B cell (primary cell): ENCODE measurements at regions not wholly inside any gene's neighbourhood (a gene's known extent, or its start where the extent isn't known, plus 50 kb on each side); places are given as distances from the start of the nearest gene placed in this dataset.

ENCODE experiments used
- ATAC-seq: fragments of 200-7000 bp; cut with Tn5 transposase; one replicate; pipeline ENCODE4 v1.10.0; 2021; ENCODE audit warnings: low read depth, mild to moderate bottlenecking, moderate number of reproducible peaks, moderate library complexity
- CTCF ChIA-PET: fragments of 350-600 bp; sonication (Branson Sonifier 250); formaldehyde crosslinking; loops from one replicate; lab custom pipeline; 2021; ENCODE audit warnings: antibody characterized with exemption, inconsistent platforms; lab: Charles Lee
- POLR2A ChIA-PET: fragments of 350-600 bp; sonication (Branson Sonifier 250); formaldehyde crosslinking; loops from one replicate; lab custom pipeline; 2021; ENCODE audit warnings: antibody characterized with exemption; lab: Charles Lee
- DNase-seq: peaks from one replicate; pipeline ENCODE4 v3.0.0; 2013
- H2AFZ ChIP-seq: 2 replicates; pipeline ENCODE4 v1.6.1; 2012; ENCODE audit warnings: mild to moderate bottlenecking, low read depth, low read length; ENCODE audit not compliant: insufficient read depth, poor library complexity, severe bottlenecking
- H3K27ac ChIP-seq, 2 donors: 1 replicate in 1 of 2; 2 replicates in 1 of 2; pipeline ENCODE4 v1.5.1; 2012 to 2013; ENCODE audit warnings: low read length in 2 of 2, mild to moderate bottlenecking in 2 of 2, moderate library complexity in 1 of 2
- H3K27me3 ChIP-seq, 4 experiments: fragments of 200-600 bp in 1 of 4; sonication (generic) in 1 of 4; replicated peaks in 1 of 4; 1 replicate in 2 of 4; 2 replicates in 2 of 4; pipeline versions ENCODE4 v1.6.1 to v1.7.0; 2013 to 2016; ENCODE audit warnings: low read length in 3 of 4, mild to moderate bottlenecking in 2 of 4, mixed read lengths in 1 of 4, moderate library complexity in 1 of 4; ENCODE audit not compliant: insufficient read depth in 4 of 4, control insufficient read depth in 3 of 4; ENCODE audit errors: control extremely low read depth in 1 of 4
- H3K36me3 ChIP-seq, 2 experiments: replicated peaks in 1 of 2; 1 replicate in 1 of 2; 2 replicates in 1 of 2; pipeline versions ENCODE4 v1.6.1 to v1.7.1; 2013; ENCODE audit warnings: low read length in 1 of 2; ENCODE audit not compliant: insufficient read depth in 2 of 2, control insufficient read depth in 1 of 2; ENCODE audit errors: control extremely low read depth in 1 of 2, extremely low read depth in 1 of 2
- H3K4me1 ChIP-seq, 2 donors: fragments of 200-600 bp in 1 of 2; sonication (generic) in 1 of 2; 1 replicate in 1 of 2; 2 replicates in 1 of 2; pipeline versions ENCODE4 v1.5.1 to v1.6.1; 2013 to 2017; ENCODE audit warnings: low read length in 2 of 2; ENCODE audit not compliant: control insufficient read depth in 2 of 2, insufficient read depth in 2 of 2
- H3K4me2 ChIP-seq: replicated peaks from 2 replicates; pipeline ENCODE3; 2012; ENCODE audit warnings: mild to moderate bottlenecking, low read depth, low read length; ENCODE audit not compliant: poor library complexity, severe bottlenecking
- H3K4me3 ChIP-seq, 5 experiments: fragments of 200-600 bp in 1 of 5; sonication (generic) in 1 of 5; 1 replicate in 3 of 5; 2 replicates in 2 of 5; pipeline versions ENCODE4 v1.5.1 to v1.7.0; 2011 to 2016; ENCODE audit warnings: low read length in 4 of 5, mild to moderate bottlenecking in 4 of 5, low read depth in 2 of 5, control low read depth in 1 of 5, moderate library complexity in 1 of 5; ENCODE audit not compliant: insufficient read depth in 1 of 5; ENCODE audit errors: control extremely low read depth in 1 of 5, extremely low read depth in 1 of 5
- H3K79me2 ChIP-seq: fragments of 200-600 bp; sonication (generic); one replicate; pipeline ENCODE4 v1.6.0; 2016; ENCODE audit warnings: low read length; ENCODE audit not compliant: control insufficient read depth, insufficient read depth
- H3K9ac ChIP-seq: fragments of 200-600 bp; sonication (generic); 2 replicates; pipeline ENCODE4 v1.6.1; 2017; ENCODE audit warnings: mild to moderate bottlenecking, low read length, moderate library complexity
- H3K9me3 ChIP-seq, 3 donors: one replicate each; pipeline versions ENCODE4 v1.6.1 to v1.7.1; 2013; ENCODE audit warnings: low read length in 2 of 3; ENCODE audit not compliant: control insufficient read depth in 2 of 3, insufficient read depth in 1 of 3; ENCODE audit errors: control extremely low read depth in 1 of 3
- H4K20me1 ChIP-seq: 2 replicates; pipeline ENCODE4 v1.6.0; 2012; ENCODE audit warnings: mild to moderate bottlenecking, low read length; ENCODE audit not compliant: insufficient read depth, control insufficient read depth, poor library complexity, severe bottlenecking
- H3K27ac Mint-ChIP-seq: one replicate; pipeline ENCODE4 v1.8.0; 2021; ENCODE audit warnings: mixed read lengths
- H3K27me3 Mint-ChIP-seq: one replicate; pipeline ENCODE4 v1.8.0; 2021; ENCODE audit warnings: mixed read lengths
- H3K4me1 Mint-ChIP-seq: one replicate; pipeline ENCODE4 v1.8.0; 2021; ENCODE audit warnings: mixed read lengths
- H3K4me3 Mint-ChIP-seq: one replicate; pipeline ENCODE4 v1.8.0; 2021; ENCODE audit warnings: mixed read lengths
- H3K9me3 Mint-ChIP-seq: one replicate; pipeline ENCODE4 v1.8.0; 2022; ENCODE audit warnings: mixed read lengths; ENCODE audit not compliant: insufficient read depth
- EZH2 ChIP-seq: IDR thresholded peaks from 2 replicates; pipeline ENCODE4 v1.6.1; 2012; ENCODE audit warnings: borderline replicate concordance, low read depth, mild to moderate bottlenecking, moderate library complexity, low read length; ENCODE audit not compliant: insufficient read depth, poor library complexity, severe bottlenecking
- WGBS: methylation state at CpG from one replicate; pipeline ENCODE4 v1.1.5; 2013; ENCODE audit warnings: missing lambda C conversion rate; ENCODE audit not compliant: insufficient coverage; 5-methylcytosine and 5-hydroxymethylcytosine counted together
- intact Hi-C: fragments of 100-400 bp; cut with micrococcal nuclease; formaldehyde crosslinking; loops from one replicate; pipeline ENCODE4 v1.10.0; 2022
- TF ChIP-seq, protein P1 (sequence below): fragments of 200-600 bp; IDR thresholded peaks from one replicate; pipeline ENCODE4 v1.8.0; 2022; ENCODE audit warnings: antibody characterized with exemption, mild to moderate bottlenecking

DNA sequence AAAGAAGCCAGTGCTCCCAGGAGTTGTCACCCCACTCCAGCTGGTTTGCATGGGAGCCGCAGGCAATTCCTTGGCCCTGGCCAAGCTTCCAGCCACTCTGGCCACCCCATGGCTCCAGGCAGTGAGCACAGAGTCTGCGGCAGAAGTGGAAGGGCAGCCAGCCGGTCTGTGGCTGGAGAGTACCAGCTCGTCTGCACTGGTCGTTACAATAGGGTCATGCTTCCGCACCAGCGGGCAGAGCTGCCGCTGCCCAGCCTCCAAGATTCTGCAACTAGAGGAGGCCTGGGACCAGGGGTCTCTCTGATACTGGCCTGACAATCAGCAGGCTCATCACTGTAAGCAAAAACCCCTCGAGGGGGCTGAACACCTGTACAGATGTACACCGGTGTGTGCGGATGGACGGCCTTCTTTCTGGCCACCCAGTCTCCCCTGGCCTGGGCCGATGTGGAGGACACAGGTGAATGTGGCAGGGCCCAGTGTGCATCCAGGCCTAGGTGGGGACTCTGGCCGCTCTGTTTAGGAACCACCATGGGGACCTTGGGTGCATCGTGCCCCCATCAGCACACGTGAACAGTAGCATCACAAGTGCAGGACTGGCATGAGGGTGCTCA is 51.9 kb upstream of the ODC1 start:
- peaks cover 31% of the 10 kb centered on the region for H3K27me3 Mint-ChIP-seq
- no peak for DNase-seq
- intact Hi-C loops = no loop called here

DNA sequence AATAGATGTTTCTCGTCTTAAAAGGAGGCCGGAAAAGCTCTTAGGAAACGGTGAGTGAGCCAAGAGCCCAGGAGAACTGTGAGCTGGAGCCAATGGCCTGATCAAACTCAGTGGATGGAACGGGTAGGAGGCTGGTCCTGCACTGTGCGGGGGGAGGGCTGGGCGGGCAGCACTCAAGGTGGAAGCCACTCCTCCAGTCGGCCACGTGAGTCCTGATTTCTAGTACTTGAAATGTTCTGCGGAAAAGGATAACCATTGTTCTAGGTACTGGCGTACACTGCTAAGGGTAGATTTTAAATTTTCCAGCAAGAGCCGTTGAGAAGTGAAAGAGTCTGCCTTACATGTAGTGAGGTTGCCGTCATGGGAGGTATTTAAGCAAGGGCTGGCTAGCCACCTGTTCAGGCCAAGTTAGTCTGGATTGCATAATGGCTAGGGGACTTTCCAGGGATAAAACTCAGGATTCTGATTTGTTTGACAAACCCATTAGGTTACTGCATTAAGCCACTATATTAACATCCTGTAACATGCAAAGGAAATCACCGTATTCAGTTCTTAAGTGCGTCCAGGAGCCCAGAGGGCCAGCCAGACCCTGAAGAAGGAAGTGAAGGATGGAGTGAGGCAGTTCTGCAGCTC is 51.3 kb upstream of the ODC1 start:
- ChIA-PET POLR2A (no interaction called here), CTCF (interaction anchor here (0.6 kb wide), 1 partner anchor 427 kb away, joined by 3 read pairs; no protein-coding TSS in a partner anchor)
- TF ChIP-seq, protein P1, sequence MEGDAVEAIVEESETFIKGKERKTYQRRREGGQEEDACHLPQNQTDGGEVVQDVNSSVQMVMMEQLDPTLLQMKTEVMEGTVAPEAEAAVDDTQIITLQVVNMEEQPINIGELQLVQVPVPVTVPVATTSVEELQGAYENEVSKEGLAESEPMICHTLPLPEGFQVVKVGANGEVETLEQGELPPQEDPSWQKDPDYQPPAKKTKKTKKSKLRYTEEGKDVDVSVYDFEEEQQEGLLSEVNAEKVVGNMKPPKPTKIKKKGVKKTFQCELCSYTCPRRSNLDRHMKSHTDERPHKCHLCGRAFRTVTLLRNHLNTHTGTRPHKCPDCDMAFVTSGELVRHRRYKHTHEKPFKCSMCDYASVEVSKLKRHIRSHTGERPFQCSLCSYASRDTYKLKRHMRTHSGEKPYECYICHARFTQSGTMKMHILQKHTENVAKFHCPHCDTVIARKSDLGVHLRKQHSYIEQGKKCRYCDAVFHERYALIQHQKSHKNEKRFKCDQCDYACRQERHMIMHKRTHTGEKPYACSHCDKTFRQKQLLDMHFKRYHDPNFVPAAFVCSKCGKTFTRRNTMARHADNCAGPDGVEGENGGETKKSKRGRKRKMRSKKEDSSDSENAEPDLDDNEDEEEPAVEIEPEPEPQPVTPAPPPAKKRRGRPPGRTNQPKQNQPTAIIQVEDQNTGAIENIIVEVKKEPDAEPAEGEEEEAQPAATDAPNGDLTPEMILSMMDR = no peak
- no peak for TF ChIP-seq EZH2
- H4K20me1 ChIP-seq = no peaks in the 10 kb centered on the region
- no peak overlapping the region for H3K4me2 ChIP-seq
- H3K27ac Mint-ChIP-seq = no peak overlapping the region
- H3K9me3 Mint-ChIP-seq = no peaks in the 10 kb centered on the region
- no peak for ATAC-seq
- no peaks in the 10 kb centered on the region for H3K79me2 ChIP-seq
- H3K36me3 ChIP-seq = no peaks in the 10 kb centered on the region
- peaks cover 2% of the 10 kb centered on the region for H3K4me1 Mint-ChIP-seq
- intact Hi-C loops = no loop called here
- H3K27me3 Mint-ChIP-seq = peaks cover 31% of the 10 kb centered on the region
- no peak overlapping the region for H3K9ac ChIP-seq
- H3K4me3 Mint-ChIP-seq = no peak overlapping the region
- peaks cover under 1 to 3% of the 10 kb centered on the region in 2 donors for H3K4me1 ChIP-seq
- 91% methylated on average over 12 of the region's 14 CpGs for WGBS
- no peak overlapping the region for H3K27ac ChIP-seq
- no peak overlapping the region for H2AFZ ChIP-seq
- DNase-seq = no peak
- no peaks in the 10 kb centered on the region for H3K9me3 ChIP-seq
- H3K4me3 ChIP-seq = no peak overlapping the region
- H3K27me3 ChIP-seq = peaks cover 0 to 22% (median 0%) of the 10 kb centered on the region in 4 experiments

More for the DNA sequence above, 51.9 kb upstream of the ODC1 start:
- Mint-ChIP-seq H3K27ac (no peak overlapping the region), H3K4me3 (no peak overlapping the region), H3K9me3 (no peaks in the 10 kb centered on the region), H3K4me1 (peaks cover 1% of the 10 kb centered on the region)
- ChIA-PET POLR2A (no interaction called here), CTCF (no interaction called here)
- Histone ChIP-seq H3K4me2 (no peak overlapping the region), H4K20me1 (no peaks in the 10 kb centered on the region), H3K79me2 (no peaks in the 10 kb centered on the region), H2AFZ (no peak overlapping the region), H3K36me3 (no peaks in the 10 kb centered on the region), H3K9ac (no peak overlapping the region), H3K4me3 (no peak overlapping the region), H3K27me3 (peaks cover 0 to 22% (median 0%) of the 10 kb centered on the region in 4 experiments), H3K27ac (no peak overlapping the region), H3K4me1 (no peaks in the 10 kb centered on the region), H3K9me3 (no peaks in the 10 kb centered on the region)
- no peak for ATAC-seq
- TF ChIP-seq, protein P1 = no peak
- no peak for TF ChIP-seq EZH2
- 87% methylated on average over 16 of the region's 16 CpGs for WGBS
